ENCODE measurements at regions not wholly inside any gene's neighbourhood (a gene's known extent, or its start where the extent isn't known, plus 50 kb on each side); places are given as distances from the start of the nearest gene placed in this dataset.

DNA sequence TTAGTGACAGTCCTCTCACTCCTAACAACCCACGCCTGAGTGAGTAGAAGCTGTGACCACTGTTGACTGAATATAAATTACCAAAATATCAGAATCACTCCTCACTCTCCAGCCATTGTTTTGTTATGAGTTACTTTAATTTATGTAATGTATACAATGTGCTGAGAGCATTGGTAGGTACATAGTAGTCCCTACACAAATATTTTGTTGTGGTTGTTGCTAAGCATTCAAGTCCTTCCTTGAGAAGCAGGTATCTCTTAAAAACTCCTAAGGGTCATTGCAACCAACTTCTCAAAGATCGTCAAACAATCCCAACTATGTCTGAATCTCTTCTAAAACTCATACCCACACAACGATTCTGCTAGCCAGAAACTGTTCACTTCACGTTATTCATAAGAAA, 476.8 kb upstream of the TNP1 start:
- H3K4me3 ChIP-seq, result no peak overlapping the region
- H3K4me1 ChIP-seq (ENCODE audit: insufficient read depth), result peaks cover 21% of the 10 kb centered on the region
- Mint-ChIP-seq H3K36me3 (ENCODE audit: low read depth) (no peaks in the 10 kb centered on the region), H3K9me3 (no peaks in the 10 kb centered on the region), H3K27ac (no peak overlapping the region), H3K4me3 (no peak overlapping the region), H3K4me1 (peaks cover 19% of the 10 kb centered on the region), H3K27me3 (ENCODE audit: insufficient read depth, low read depth, poor library complexity) (peaks cover 2% of the 10 kb centered on the region)
- TF ChIP-seq, protein P1, sequence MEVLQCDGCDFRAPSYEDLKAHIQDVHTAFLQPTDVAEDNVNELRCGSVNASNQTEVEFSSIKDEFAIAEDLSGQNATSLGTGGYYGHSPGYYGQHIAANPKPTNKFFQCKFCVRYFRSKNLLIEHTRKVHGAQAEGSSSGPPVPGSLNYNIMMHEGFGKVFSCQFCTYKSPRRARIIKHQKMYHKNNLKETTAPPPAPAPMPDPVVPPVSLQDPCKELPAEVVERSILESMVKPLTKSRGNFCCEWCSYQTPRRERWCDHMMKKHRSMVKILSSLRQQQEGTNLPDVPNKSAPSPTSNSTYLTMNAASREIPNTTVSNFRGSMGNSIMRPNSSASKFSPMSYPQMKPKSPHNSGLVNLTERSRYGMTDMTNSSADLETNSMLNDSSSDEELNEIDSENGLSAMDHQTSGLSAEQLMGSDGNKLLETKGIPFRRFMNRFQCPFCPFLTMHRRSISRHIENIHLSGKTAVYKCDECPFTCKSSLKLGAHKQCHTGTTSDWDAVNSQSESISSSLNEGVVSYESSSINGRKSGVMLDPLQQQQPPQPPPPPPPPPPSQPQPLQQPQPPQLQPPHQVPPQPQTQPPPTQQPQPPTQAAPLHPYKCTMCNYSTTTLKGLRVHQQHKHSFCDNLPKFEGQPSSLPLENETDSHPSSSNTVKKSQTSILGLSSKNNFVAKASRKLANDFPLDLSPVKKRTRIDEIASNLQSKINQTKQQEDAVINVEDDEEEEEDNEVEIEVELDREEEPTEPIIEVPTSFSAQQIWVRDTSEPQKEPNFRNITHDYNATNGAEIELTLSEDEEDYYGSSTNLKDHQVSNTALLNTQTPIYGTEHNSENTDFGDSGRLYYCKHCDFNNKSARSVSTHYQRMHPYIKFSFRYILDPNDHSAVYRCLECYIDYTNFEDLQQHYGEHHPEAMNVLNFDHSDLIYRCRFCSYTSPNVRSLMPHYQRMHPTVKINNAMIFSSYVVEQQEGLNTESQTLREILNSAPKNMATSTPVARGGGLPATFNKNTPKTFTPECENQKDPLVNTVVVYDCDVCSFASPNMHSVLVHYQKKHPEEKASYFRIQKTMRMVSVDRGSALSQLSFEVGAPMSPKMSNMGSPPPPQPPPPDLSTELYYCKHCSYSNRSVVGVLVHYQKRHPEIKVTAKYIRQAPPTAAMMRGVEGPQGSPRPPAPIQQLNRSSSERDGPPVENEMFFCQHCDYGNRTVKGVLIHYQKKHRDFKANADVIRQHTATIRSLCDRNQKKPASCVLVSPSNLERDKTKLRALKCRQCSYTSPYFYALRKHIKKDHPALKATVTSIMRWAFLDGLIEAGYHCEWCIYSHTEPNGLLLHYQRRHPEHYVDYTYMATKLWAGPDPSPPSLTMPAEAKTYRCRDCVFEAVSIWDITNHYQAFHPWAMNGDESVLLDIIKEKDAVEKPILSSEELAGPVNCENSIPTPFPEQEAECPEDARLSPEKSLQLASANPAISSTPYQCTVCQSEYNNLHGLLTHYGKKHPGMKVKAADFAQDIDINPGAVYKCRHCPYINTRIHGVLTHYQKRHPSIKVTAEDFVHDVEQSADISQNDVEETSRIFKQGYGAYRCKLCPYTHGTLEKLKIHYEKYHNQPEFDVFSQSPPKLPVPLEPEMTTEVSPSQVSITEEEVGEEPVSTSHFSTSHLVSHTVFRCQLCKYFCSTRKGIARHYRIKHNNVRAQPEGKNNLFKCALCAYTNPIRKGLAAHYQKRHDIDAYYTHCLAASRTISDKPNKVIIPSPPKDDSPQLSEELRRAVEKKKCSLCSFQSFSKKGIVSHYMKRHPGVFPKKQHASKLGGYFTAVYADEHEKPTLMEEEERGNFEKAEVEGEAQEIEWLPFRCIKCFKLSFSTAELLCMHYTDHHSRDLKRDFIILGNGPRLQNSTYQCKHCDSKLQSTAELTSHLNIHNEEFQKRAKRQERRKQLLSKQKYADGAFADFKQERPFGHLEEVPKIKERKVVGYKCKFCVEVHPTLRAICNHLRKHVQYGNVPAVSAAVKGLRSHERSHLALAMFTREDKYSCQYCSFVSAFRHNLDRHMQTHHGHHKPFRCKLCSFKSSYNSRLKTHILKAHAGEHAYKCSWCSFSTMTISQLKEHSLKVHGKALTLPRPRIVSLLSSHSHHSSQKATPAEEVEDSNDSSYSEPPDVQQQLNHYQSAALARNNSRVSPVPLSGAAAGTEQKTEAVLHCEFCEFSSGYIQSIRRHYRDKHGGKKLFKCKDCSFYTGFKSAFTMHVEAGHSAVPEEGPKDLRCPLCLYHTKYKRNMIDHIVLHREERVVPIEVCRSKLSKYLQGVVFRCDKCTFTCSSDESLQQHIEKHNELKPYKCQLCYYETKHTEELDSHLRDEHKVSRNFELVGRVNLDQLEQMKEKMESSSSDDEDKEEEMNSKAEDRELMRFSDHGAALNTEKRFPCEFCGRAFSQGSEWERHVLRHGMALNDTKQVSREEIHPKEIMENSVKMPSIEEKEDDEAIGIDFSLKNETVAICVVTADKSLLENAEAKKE (CRISPR knock-in tag; IDR thresholded peaks at IDR 0.05), result no peak
- TF ChIP-seq CTCF (conservative IDR thresholded peaks at IDR 0.05; ENCODE audit: low read depth in 2 of 2) (no peak), EZH2 (IDR thresholded peaks at IDR 0.05; ENCODE audit: low read depth, unreplicated experiment) (no peak), REST (IDR thresholded peaks at IDR 0.05; ENCODE audit: unreplicated experiment) (no peak), JUNB (IDR thresholded peaks at IDR 0.05; ENCODE audit: unreplicated experiment) (no peak), ZNF331 (CRISPR knock-in tag; IDR thresholded peaks at IDR 0.05; ENCODE audit: low read depth) (no peak), POLR2AphosphoS5 (IDR thresholded peaks at IDR 0.05; ENCODE audit: low read depth) (no peak), ZNF114 (CRISPR knock-in tag; IDR thresholded peaks at IDR 0.05) (no peak), EZH2phosphoT487 (IDR thresholded peaks at IDR 0.05; ENCODE audit: unreplicated experiment) (no peak)
- TF ChIP-seq, protein P2, sequence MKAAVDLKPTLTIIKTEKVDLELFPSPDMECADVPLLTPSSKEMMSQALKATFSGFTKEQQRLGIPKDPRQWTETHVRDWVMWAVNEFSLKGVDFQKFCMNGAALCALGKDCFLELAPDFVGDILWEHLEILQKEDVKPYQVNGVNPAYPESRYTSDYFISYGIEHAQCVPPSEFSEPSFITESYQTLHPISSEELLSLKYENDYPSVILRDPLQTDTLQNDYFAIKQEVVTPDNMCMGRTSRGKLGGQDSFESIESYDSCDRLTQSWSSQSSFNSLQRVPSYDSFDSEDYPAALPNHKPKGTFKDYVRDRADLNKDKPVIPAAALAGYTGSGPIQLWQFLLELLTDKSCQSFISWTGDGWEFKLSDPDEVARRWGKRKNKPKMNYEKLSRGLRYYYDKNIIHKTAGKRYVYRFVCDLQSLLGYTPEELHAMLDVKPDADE (IDR thresholded peaks at IDR 0.05), result no peak
- H3K9me2 ChIP-seq (ENCODE audit: insufficient read depth), result no peaks in the 10 kb centered on the region
- no peaks in the 10 kb centered on the region for H3F3A ChIP-seq (replicated peaks; ENCODE audit: low read depth)
- H3K4me2 ChIP-seq, result no peak overlapping the region
- no peak for ATAC-seq
- no peak overlapping the region for H3K27ac ChIP-seq (ENCODE audit: low read depth)
- no peak overlapping the region for H2AFZ ChIP-seq
- no peak for DNase-seq (ENCODE audit: low spot score)
- no peaks in the 10 kb centered on the region for H3K36me3 ChIP-seq (ENCODE audit: insufficient read depth)
- H3K27me3 ChIP-seq (ENCODE audit: insufficient read depth), result no peaks in the 10 kb centered on the region
- no peaks in the 10 kb centered on the region for H3K79me2 ChIP-seq (replicated peaks; ENCODE audit: insufficient read depth)
- H4K20me1 ChIP-seq (replicated peaks; ENCODE audit: insufficient read depth), result no peaks in the 10 kb centered on the region; the same call in 1 of the 2 replicates
